GM13976 (cell line): ENCODE measurements at regions not wholly inside any gene's neighbourhood (a gene's known extent, or its start where the extent isn't known, plus 50 kb on each side); places are given as distances from the start of the nearest gene placed in this dataset.

Experiments used
- DNase-seq: peaks from one replicate; pipeline ENCODE4 v3.0.0; 2012; ENCODE audit warnings: low spot score
- CTCF ChIP-seq: IDR thresholded peaks from 2 replicates; pipeline ENCODE4 v1.5.1; 2012; ENCODE audit warnings: borderline replicate concordance, mild to moderate bottlenecking; ENCODE audit not compliant: insufficient read depth; ENCODE audit errors: extremely low read depth, missing control alignments, control extremely low read depth
- in situ Hi-C: fragments of 300-500 bp; cut with MboI; formaldehyde crosslinking; loops from one replicate; pipeline ENCODE4 v1.12.0; 2022; ENCODE audit warnings: low sequenced_read_pairs, mixed read lengths, inconsistent platforms; ENCODE audit not compliant: unreplicated experiment

GRCh38 chr6:120147071-120147871, 797.7 kb upstream of the MAN1A1 start:
- in situ Hi-C loops = no loop called here
- DNase-seq = no peak
- TF ChIP-seq CTCF = peak; percentile 24

GRCh38 chr6:120141601-120142000, 792.0 kb upstream of the MAN1A1 start:
- DNase-seq = no peak
- in situ Hi-C loops = no loop called here
- no peak for TF ChIP-seq CTCF

DNA sequence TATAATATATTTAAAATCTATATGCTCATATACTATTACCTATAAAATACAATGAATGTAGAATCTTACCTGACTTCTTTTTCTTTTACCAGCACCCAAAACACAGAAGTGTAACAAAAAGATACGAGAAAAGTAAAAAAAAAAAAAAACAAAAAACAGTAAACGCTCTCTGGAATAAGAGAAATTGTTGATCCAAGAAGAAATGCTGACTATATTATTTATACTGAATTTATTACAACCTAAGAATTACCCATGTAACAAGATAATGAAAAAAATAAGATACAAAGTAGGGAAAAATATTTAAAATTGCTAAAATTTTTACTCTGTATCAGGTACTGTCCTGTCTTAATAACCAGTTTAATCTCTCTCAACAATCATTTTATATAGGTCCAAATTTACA, 787.9 kb upstream of the MAN1A1 start:
- TF ChIP-seq CTCF = no peak
- no peak for DNase-seq

GRCh38 chr6:120129228-120129627, 779.7 kb upstream of the MAN1A1 start:
- no peak for TF ChIP-seq CTCF
- in situ Hi-C loops = no loop called here
- DNase-seq = no peak

More for the DNA sequence above, 787.9 kb upstream of the MAN1A1 start:
- in situ Hi-C loops = no loop called here

- in situ Hi-C loops = no loop called here
- no peak for TF ChIP-seq CTCF
- DNase-seq = no peak
Measured at GRCh38 chr6:120122401-120122800, 772.8 kb upstream of the MAN1A1 start.

- TF ChIP-seq CTCF = no peak
- no peak for DNase-seq
- in situ Hi-C loops = no loop called here
Measured at GRCh38 chr6:120116343-120116742, 766.8 kb upstream of the MAN1A1 start.
